ENCODE measurements at regions not wholly inside any gene's neighbourhood (a gene's known extent, or its start where the extent isn't known, plus 50 kb on each side); places are given as distances from the start of the nearest gene placed in this dataset.
"Not testable (repeated sequence)": the region's sequence is repeated elsewhere in the genome, so short reads cannot be mapped to it uniquely, and the experiment has no call there.

- no peak for DNase-seq (ENCODE audit: extremely low read depth, low read depth, low spot score)
Observed at GRCh38 chr4:107470173-107470572, 249.9 kb downstream of the PAPSS1 start.

GRCh38 chr4:107468812-107469211 is 251.2 kb downstream of the PAPSS1 start:
- DNase-seq (ENCODE audit: extremely low read depth, low read depth, low spot score) = no peak

- no peak for DNase-seq (ENCODE audit: extremely low read depth, low read depth, low spot score)
Observed at GRCh38 chr4:107468156-107468555, 251.9 kb downstream of the PAPSS1 start.

- DNase-seq (ENCODE audit: extremely low read depth, low read depth, low spot score) = no peak
Observed at GRCh38 chr4:107467461-107467860, 252.6 kb downstream of the PAPSS1 start.

DNA sequence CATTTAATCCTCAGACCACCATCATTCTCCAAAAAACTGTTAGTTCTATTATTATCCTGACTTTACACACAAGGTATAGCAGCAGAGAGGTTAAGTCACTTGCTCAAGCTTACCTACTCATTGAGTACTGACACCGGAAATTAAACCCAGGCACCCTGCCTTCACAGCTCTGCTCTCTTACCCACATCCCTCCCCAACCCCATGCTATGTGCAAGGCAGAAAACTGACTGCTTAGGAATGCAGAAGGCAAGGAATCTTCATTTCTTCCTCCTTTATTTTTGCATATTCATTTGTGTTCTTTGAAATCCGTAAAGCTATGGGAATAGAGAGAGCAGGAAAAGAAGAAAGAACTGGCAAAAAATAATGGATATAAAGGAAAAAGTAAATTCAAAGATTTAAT is 261.8 kb downstream of the PAPSS1 start:
- DNase-seq (ENCODE audit: extremely low read depth, low read depth, low spot score) = no peak

DNA sequence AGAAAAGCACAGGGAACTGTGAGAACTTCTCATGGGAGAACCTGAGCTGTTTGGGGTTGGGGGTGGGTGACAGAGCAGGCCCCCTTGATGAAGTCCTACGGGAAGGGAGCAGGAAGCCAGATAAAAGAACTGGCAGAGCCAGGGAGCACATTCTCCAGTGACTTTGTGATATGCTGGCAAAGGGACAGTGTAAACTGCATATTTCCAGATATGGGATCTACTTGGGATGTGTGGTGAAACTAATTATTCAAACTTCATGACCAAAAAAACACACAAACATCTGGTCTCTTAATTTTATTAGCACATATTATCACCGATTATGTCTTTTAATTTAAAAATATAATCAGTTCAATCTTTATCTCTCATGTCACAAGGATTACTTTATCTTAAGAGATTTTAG is 266.0 kb downstream of the PAPSS1 start:
- DNase-seq (ENCODE audit: extremely low read depth, low read depth, low spot score) = no peak

DNA sequence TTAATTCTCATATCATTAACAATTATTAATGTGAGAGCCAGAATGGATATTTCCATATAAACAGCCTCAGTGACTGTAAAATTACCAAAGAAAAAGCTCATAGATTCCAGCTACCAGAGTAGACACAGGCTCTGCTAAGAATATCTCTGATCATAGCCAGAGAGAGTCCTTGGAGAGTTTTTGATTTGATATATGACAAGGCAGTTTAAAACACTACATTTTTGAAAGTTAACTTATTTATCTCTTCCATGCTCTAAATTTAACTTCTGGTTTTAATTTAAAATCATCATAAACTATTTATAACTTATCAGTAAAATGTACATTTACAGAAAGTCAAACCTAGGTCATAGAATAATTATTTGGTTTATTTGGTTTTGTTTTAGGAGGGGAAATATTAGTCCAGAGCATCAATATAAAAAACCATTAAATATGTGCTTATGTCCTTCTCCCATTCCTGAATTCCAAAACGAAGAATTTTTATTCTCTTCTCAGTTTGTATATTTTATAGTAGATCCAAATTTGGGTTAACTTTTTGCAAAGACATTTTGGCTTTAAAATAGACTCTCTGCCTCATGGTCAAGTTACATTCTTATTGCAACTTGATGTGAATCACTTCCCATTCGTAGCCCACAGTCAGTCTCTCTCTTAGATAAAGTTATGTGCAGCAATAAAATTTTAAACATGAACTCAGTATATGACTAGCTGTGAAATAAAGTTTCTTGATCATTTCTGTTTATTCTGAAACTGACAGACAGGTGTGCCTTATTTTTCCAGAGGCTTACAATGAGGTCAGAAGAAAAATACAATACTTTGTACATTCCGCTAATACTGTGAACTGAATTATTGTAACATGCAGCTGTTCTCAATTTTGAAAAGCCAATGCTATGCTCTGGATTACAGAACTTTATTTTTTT is 267.1 kb downstream of the PAPSS1 start:
- DNase-seq (ENCODE audit: extremely low read depth, low read depth, low spot score) = no peak

DNA sequence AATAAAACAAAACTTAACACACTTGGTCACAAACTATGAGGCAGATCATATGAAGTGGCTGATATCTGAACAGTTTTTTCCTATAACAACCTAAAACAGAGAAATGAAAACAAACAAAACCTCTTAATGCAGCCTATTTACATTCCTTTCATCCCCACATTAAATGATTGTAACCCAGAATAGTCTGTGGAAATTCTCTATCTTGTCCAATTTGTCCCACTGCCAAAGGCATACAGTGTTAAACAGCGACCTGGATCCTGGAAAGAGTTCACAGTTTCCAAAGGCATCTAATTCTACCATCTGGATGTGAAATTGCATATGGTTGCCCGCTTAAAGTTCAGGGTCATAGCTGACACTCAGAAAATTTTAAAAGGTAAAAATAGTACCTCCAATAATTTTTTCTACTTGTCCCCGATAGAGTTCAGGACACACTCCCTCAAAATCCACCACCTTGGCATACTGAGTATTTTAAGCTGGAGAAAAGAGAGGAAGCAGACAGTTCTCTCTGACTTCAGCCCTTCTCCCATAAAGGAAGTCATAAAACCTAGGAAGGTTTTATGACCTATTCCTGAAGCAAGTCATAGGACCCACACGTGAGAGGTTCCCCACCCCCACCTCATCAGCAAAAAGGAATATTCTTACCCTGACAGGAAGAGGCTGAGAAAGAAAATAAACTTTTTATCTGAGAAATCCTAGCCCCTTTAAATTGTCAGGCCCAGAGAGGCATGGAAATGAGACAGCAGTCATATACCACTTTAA is 270.2 kb downstream of the PAPSS1 start:
- DNase-seq (ENCODE audit: extremely low read depth, low read depth, low spot score) = no peak

GRCh38 chr4:107442538-107443111 is 277.4 kb downstream of the PAPSS1 start:
- no peak for DNase-seq (ENCODE audit: extremely low read depth, low read depth, low spot score)

GRCh38 chr4:107439401-107439800 is 280.6 kb downstream of the PAPSS1 start:
- DNase-seq (ENCODE audit: extremely low read depth, low read depth, low spot score) = no peak

GRCh38 chr4:107436471-107436870 is 283.6 kb downstream of the PAPSS1 start:
- DNase-seq (ENCODE audit: extremely low read depth, low read depth, low spot score) = not testable (repeated sequence)

- DNase-seq (ENCODE audit: extremely low read depth, low read depth, low spot score) = no peak
Observed at GRCh38 chr4:107432451-107432850, 287.6 kb downstream of the PAPSS1 start.

- DNase-seq (ENCODE audit: extremely low read depth, low read depth, low spot score) = no peak
Observed at GRCh38 chr4:107423677-107424405, 296.2 kb downstream of the PAPSS1 start.

GRCh38 chr4:107419536-107419935 is 300.5 kb downstream of the PAPSS1 start:
- not testable (repeated sequence) for DNase-seq (ENCODE audit: extremely low read depth, low read depth, low spot score)

DNA sequence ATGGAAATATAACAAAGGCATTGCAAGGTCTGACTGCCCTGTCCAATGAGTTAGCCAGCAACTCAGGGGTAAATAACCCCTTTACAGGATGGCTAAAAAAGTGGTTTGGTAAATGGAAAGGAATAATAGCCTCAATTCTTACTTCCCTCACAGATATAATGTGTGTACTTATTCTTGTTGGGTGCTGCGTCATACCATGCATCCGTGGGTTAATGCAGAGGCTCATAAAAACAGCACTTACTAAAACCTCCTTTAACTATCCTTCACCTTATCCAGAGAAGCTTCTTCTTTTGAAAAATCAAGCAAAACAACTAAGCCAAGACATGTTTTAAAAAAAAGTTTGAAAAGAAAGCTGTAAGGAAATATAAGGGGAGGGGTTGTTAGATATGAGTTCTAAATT is 301.0 kb downstream of the PAPSS1 start:
- DNase-seq (ENCODE audit: extremely low read depth, low read depth, low spot score) = no peak

GRCh38 chr4:107415490-107415889 is 304.5 kb downstream of the PAPSS1 start:
- not testable (repeated sequence) for DNase-seq (ENCODE audit: extremely low read depth, low read depth, low spot score)

- DNase-seq (ENCODE audit: extremely low read depth, low read depth, low spot score) = not testable (repeated sequence)
Observed at GRCh38 chr4:107409872-107410271, 310.2 kb downstream of the PAPSS1 start.

DNA sequence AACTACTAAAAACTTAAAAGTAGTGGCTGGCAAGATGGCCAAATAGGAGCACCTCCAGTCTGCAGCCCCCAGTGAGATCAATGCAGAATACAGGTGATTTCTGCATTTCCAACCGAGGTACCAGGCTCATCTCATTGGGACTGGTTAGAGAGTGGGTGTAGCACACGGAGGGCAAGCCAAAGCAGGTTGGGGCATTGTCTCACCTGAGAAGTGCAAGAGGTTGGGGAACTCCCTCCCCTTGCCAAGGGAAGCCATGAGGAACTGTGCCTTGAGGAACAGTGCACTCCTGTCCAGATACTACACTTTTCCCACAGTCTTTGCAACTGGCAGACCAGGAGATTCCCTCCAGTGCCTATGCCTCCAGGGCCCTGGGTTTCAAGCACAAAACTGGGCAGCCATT is 311.1 kb downstream of the PAPSS1 start:
- no peak for DNase-seq (ENCODE audit: extremely low read depth, low read depth, low spot score)

- no peak for DNase-seq (ENCODE audit: extremely low read depth, low read depth, low spot score)
Observed at GRCh38 chr4:107404591-107405300, 315.3 kb downstream of the PAPSS1 start.

DNA sequence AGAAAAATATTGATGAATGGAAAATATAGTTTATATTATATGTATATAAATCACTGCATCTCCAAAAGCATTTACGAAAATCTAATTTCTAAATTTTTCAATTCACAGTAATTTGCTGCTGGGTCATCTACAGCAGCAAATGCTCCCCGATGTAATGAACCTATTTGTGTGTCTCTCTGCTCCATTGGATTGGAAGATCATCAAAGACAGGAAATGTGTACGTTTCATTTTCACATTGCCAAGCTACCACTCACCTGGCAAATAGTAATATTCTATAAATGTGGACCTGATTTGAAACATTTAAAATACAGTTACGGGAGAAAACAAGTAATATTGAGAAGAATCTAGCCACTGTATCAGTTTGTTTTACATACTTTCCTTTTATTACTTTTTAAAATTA is 317.7 kb downstream of the PAPSS1 start:
- no peak for DNase-seq (ENCODE audit: extremely low read depth, low read depth, low spot score)

Data from glomerular endothelial cell (primary cell).